OCI-LY1 (cell line): ENCODE measurements at regions not wholly inside any gene's neighbourhood (a gene's known extent, or its start where the extent isn't known, plus 50 kb on each side); places are given as distances from the start of the nearest gene placed in this dataset.

ENCODE experiments used
- CTCF ChIP-seq: fragments of 200-600 bp; sonication (generic), shearing (Covaris generic); IDR thresholded peaks from 2 replicates; pipeline ENCODE4 v1.5.1; 2017; ENCODE audit warnings: mild to moderate bottlenecking, antibody characterized with exemption, low read length, moderate library complexity, mixed read lengths
- EZH2 ChIP-seq: fragments of 200-600 bp; sonication (generic), shearing (Covaris generic); IDR thresholded peaks from 2 replicates; pipeline ENCODE4 v1.8.0; 2017; ENCODE audit warnings: borderline replicate concordance, mixed run types, mild to moderate bottlenecking, antibody characterized with exemption, low read length, moderate library complexity, mixed read lengths

GRCh38 chr1:229047840-229048620 is 222.9 kb upstream of the RAB4A start:
- TF ChIP-seq EZH2 (no peak), CTCF (no peak)
